GM19328 (cell line): ENCODE measurements at regions not wholly inside any gene's neighbourhood (a gene's known extent, or its start where the extent isn't known, plus 50 kb on each side); places are given as distances from the start of the nearest gene placed in this dataset.

Experiments
- ATAC-seq: cut with Tn5 transposase; IDR thresholded peaks from one replicate; pipeline ENCODE4 v1.9.1; 2021; ENCODE audit warnings: mild to moderate bottlenecking, moderate library complexity; ENCODE audit not compliant: unreplicated experiment

GRCh38 chr18:41553716-41554115, 401.3 kb upstream of the PIK3C3 start:
- ATAC-seq: no peak

GRCh38 chr18:41548521-41549260, 406.3 kb upstream of the PIK3C3 start:
- ATAC-seq: no peak

DNA sequence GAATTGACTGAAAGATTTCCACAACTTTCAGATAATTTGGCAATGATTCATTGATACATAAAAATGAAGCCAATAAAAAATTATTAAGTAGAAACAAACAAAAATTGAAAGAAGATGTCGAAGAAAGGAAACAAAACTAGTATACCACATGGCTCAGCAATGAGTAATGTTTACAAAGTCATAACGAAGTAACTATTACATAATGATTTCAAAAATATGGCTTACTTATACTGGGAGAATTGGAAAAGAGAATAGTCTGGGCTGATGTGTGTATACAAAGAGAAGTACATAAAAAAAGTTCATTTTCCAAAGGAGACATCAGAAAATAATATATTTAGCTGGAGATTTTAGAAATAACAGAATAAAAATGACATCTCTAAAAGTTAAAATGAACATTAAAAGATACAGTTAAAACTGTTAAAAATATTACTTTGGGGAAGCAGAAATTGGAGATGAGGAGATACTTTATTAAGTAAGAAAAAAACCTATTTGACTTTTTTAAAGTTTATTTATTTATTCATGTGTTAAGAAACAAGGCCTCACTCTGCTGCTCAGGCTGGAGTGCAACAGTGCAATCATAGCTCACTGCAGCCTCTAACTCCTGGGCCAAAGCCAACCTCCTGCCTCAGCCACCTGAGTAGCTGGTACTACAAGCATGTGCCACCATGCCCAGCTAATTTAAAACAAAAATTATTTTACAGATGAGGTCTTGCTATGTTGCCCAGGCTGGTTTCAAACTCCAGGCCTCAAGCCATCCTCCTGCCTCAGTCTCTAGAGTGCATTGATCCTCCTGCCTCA, 409.7 kb upstream of the PIK3C3 start:
- ATAC-seq: no peak

DNA sequence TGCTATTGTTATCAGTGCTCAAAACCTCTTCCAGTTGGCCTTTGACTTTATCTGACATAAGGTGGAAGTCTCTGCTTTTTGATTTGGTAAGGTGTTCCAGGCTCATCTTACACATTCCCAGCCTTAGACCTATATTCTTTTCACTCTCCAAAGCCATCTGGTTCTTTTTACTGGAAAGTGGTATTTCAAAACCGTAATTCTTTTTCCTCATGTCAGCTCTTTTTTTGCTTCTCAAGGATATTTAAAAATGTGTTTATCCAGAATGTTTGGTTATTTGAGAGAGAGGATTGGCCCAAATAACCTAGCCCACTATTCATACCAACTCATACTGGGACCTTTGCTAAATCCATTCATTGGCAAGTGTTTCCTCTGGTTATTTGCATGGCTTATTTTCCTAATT, 411.2 kb upstream of the PIK3C3 start:
- no peak for ATAC-seq

DNA sequence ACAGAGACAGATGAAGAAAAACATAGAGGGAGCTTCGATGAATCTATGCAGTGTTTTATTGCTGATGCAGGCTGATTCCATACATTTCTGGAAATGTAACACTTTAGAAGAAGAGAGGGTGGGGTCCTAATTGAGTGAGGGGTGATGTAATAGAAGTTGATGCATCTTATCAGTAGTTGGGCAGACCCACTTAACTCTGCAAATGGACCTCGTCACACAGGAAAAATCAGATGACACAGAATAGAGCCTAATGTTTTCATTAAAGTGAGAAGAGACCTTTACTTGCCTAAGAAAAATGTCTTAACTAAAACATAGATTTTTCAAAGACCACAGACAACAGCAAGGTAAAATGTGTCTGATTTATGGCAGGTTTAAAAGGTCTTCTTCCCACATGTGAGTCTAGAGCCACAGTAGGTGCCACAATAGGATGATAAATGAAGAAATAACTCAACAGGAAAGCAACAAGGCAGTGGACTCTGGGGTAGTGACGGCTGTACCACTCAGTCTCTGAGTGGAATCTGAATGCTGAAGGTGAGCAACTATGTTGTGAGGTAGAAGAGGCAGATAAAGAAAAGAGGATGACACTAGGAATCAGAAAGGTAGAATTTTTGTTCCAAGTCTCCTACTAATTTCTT, 414.7 kb upstream of the PIK3C3 start:
- no peak for ATAC-seq

- ATAC-seq: no peak
Measured at GRCh38 chr18:41538751-41539150, 416.3 kb upstream of the PIK3C3 start.

DNA sequence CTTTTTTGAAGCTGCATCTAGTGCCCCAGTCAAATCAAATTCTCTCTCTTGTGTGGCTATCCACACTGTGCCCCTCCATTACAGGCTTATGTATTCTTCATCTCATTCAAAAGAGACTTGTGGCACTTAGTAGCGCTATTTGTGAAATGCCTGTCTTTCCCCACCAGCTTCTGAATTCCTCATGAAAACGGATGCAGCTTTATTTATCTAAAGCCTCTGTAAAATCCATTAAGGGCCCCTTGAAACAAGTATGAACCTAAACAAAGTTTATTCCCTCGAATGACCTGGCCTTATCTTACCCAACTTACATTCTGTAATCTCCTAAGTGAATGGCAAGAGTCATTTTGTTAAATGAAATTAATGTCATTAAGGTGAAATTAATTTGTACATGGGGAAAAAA, 417.4 kb upstream of the PIK3C3 start:
- ATAC-seq: no peak

- no peak for ATAC-seq
Measured at GRCh38 chr18:41532344-41533086, 422.5 kb upstream of the PIK3C3 start.

DNA sequence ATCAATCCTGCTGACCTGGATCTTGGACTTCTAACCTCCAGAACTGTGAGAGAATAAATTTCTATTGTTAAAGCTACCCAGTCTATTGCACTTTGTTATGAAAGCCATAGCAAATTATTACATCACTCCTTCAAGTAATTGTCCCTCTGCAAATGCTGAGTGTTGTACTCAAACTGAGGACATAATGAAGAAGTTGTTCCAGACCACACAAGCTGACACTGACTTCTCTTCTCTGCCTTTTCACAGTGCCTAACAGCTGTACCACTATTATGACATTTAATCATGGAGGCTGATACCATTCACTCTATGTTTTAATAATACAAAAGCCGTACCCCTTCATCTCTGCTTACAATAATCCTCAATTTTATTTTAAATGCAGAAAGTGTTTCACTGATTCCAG, 424.1 kb upstream of the PIK3C3 start:
- no peak for ATAC-seq

GRCh38 chr18:41529093-41529492, 425.9 kb upstream of the PIK3C3 start:
- ATAC-seq: no peak

DNA sequence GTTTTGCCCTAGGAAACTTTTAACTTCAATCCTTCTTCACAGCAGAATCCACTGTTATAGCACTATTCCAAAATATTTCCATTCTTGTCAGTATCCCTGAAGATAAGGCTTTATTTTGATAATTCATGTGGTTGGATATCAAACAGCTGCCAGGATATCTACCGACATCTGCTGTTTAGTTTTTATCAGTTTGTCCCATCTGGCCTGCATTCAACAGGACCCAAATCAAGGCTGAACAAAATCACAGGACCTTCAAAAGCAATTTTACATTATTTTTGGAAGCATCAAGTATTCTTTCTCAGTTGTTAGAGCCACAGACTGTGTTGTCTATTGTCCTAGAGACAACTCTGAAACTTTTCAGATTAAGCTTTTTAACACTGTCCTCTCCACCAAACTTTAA, 429.0 kb upstream of the PIK3C3 start:
- no peak for ATAC-seq

DNA sequence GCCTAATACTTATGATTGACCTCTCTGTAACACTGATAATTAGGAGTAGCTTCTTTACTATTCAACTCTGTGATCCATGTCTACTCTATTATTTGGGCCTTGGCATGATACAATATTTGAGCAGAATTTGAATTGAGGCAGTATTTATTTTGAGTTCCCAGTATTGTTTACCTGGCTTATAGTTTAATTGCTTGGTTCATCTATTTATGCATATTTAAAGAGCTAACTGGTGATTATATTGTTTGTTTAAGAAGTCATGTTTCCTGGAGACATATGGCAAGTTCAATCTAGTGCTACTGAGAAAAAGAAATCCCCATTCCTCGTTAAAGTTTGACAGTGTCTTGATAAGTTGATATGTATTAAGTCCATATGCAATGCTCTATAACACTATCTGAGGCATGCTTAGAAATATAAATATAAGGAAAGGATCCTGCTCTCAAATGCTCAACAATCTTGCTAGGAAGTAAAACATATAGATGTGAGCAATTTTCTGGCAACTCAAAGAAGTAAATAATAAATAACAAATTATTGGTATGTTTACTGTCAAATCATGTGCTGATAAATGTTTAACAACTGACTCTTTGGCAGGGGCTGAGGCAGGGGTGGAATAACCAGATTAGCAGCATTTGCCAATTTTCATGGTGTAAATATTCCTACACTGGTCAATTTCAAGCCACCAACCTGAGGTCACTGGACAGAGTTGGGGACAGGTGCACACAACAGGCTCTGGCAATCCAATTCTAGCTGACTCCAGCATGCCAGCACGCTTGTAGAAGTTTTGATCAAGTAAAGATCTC, 430.2 kb upstream of the PIK3C3 start:
- no peak for ATAC-seq

DNA sequence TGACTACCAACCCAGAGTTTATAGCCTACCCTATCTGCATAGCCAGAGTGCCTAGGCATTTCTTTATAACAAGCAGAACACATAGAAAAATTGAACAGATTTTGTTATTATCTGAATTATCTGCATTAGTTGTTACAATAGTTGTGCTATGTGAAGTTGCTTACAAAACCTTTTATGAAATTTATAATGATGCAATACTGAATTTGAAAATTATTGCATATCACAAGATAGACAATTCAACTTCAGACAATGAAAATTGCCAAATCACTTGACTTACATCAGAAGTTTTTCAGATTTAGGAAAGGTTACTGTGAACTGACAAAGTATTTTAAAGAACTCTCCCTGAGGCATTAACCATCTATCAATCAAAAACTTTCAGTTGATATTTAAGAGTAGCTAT, 437.9 kb upstream of the PIK3C3 start:
- no peak for ATAC-seq

DNA sequence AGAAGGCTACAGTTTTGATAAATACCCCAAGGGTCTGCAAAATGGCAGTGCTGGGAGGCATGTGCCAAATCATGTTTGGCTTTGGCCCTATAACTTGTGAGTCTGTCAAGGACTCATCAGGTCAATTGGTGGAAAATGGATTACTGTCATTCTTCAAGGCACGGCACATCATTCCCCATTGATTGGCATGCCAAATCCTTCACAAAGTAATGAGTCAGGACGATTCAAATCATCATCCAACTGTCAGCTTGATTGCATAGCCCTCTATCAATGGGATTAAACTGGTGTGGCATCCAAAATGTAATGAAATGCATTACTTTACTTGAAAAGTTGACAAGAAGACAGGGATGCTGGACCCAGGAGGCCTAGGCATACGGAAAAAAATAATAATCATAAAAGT, 441.6 kb upstream of the PIK3C3 start:
- ATAC-seq: no peak

DNA sequence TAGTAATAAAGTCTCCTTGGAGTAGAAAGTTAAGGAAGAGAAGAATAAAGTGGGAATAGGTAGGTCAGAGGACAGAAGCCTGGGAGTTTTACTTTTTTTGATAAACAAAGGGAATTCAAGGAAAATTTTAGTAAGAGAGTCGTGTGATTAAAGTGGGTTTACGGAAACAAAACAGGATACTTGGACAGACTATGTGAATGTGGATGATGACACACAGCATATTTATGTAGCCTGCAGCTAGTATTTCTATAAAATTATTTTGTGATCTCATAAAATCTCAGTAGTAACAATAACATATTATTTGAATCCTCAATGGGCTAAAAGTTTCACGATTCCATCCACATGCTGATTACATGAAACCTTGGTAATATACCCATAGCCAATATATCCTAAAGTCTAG, 450.7 kb upstream of the PIK3C3 start:
- no peak for ATAC-seq

GRCh38 chr18:41501848-41502247, 453.2 kb upstream of the PIK3C3 start:
- ATAC-seq: no peak

DNA sequence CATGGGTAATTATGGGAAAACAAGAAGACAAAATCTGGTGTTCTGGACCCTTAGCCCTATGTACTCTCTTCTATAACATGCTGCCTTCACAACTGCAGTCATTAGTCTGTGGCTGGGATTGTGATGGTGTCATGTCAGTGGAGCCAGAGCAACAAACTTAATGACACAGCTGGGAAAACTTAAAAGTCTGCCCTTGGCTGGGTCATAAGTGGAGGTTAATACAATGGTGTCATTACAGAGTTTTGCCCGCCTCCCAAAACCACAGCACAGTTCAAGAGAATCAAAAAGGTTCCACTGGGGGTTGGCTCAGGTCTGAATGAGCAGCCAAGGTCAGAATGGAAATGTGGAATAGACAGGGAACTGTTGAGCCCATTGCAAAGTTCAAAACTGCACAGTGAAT, 455.7 kb upstream of the PIK3C3 start:
- no peak for ATAC-seq

GRCh38 chr18:41490861-41491260, 464.2 kb upstream of the PIK3C3 start:
- no peak for ATAC-seq

- ATAC-seq: no peak
Measured at GRCh38 chr18:41486575-41486974, 468.5 kb upstream of the PIK3C3 start.

- ATAC-seq: no peak
Measured at GRCh38 chr18:41484069-41484468, 471.0 kb upstream of the PIK3C3 start.

DNA sequence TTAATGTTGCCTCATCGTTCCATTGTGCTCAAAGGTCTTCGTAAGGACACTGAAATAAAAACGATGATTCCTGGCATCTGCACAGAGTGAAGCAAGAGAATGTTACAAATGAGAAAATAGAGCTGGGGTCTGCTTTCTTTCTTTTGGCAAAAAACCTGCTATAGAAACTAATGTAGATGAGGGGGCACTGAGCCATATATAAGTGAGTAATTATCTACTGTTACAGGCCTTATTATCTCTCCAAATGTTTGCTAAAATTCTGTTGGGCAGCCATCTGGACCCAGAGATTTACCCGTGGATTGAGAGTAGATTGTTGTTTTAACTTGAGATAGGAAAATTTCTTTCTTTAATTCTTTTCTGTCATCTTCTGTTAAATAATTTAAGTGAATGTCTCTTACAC, 472.5 kb upstream of the PIK3C3 start:
- ATAC-seq: no peak
